IMR-90 (cell line): ENCODE measurements at regions not wholly inside any gene's neighbourhood (a gene's known extent, or its start where the extent isn't known, plus 50 kb on each side); places are given as distances from the start of the nearest gene placed in this dataset.

ENCODE experiments used
- ATAC-seq: fragments of 200-7000 bp; cut with Tn5 transposase; 2 replicates; pipeline ENCODE4 v1.9.1; 2020; ENCODE audit warnings: low read depth, mild to moderate bottlenecking, moderate library complexity
- BruUV-seq: library from RNA; stranded (reverse); fragments of 400-500 nt; replicated peaks from 2 replicates; lab custom pipeline; 2021; lab: Mats Ljungman, UMichigan
- CTCF ChIA-PET: fragments of 300-600 bp; formaldehyde crosslinking; extraction: SDS; loops from one replicate; lab custom pipeline; 2021; ENCODE audit warnings: antibody characterized with exemption; lab: Yijun Ruan, JAX
- POLR2A ChIA-PET: fragments of 300-600 bp; sonication (Branson Sonifier 250); formaldehyde crosslinking; loops from one replicate; lab custom pipeline; 2022; ENCODE audit warnings: antibody characterized with exemption; ENCODE audit not compliant: unreplicated experiment; lab: Charles Lee
- DNase-seq: peaks from one replicate; pipeline ENCODE4 v3.0.0; 2013
- H2AFZ ChIP-seq: replicated peaks from 2 replicates; pipeline ENCODE3; 2013; ENCODE audit warnings: low read length, mild to moderate bottlenecking; ENCODE audit not compliant: poor library complexity
- H2AK5ac ChIP-seq: 2 replicates; pipeline ENCODE4 v1.6.1; 2013; ENCODE audit warnings: low read depth, low read length, inconsistent platforms
- H2AK9ac ChIP-seq: replicated peaks from 2 replicates; pipeline ENCODE3; 2013; ENCODE audit warnings: mild to moderate bottlenecking, low read depth, low read length, moderate library complexity; ENCODE audit not compliant: poor library complexity
- H2BK120ac ChIP-seq: 2 replicates; pipeline ENCODE4 v1.6.1; 2013; ENCODE audit warnings: low read depth, low read length, inconsistent platforms
- H2BK15ac ChIP-seq: 3 replicates; pipeline ENCODE4 v1.6.1; 2013; ENCODE audit warnings: low read depth, low read length, inconsistent platforms
- H2BK20ac ChIP-seq: 2 replicates; pipeline ENCODE4 v1.6.1; 2013; ENCODE audit warnings: low read depth, mild to moderate bottlenecking, inconsistent platforms, low read length, moderate library complexity
- H2BK5ac ChIP-seq: 2 replicates; pipeline ENCODE4 v1.6.1; 2013; ENCODE audit warnings: mild to moderate bottlenecking, low read depth, low read length, inconsistent platforms; ENCODE audit not compliant: poor library complexity, severe bottlenecking
- H3K14ac ChIP-seq: replicated peaks from 2 replicates; pipeline ENCODE4 v1.6.1; 2013; ENCODE audit warnings: low read depth, low read length, inconsistent platforms
- H3K18ac ChIP-seq: 2 replicates; pipeline ENCODE4 v1.6.1; 2013; ENCODE audit warnings: low read depth, low read length, control low read depth
- H3K23ac ChIP-seq: 2 replicates; pipeline ENCODE4 v1.6.1; 2013; ENCODE audit warnings: low read depth, low read length, inconsistent platforms
- H3K27ac ChIP-seq: 2 replicates; pipeline ENCODE4 v1.5.1; 2013; ENCODE audit warnings: mild to moderate bottlenecking, control low read depth, low read length; ENCODE audit not compliant: insufficient read depth
- H3K27me3 ChIP-seq: 2 replicates; pipeline ENCODE4 v1.6.1; 2013; ENCODE audit warnings: low read length; ENCODE audit not compliant: control insufficient read depth, insufficient read depth
- H3K36me3 ChIP-seq: 2 replicates; pipeline ENCODE4 v1.6.1; 2013; ENCODE audit warnings: low read length, mixed read lengths; ENCODE audit not compliant: control insufficient read depth, insufficient read depth
- H3K4ac ChIP-seq: 2 replicates; pipeline ENCODE4 v1.6.1; 2013; ENCODE audit warnings: low read depth, low read length, inconsistent platforms
- H3K4me1 ChIP-seq: 2 replicates; pipeline ENCODE4 v1.6.1; 2013; ENCODE audit warnings: low read length, mixed read lengths; ENCODE audit not compliant: control insufficient read depth, insufficient read depth
- H3K4me2 ChIP-seq: 2 replicates; pipeline ENCODE4 v1.6.1; 2013; ENCODE audit warnings: low read depth, mild to moderate bottlenecking, control low read depth, low read length, moderate library complexity
- H3K4me3 ChIP-seq: 2 replicates; pipeline ENCODE4 v1.5.1; 2013; ENCODE audit warnings: low read depth, mild to moderate bottlenecking, control low read depth, low read length, moderate library complexity; ENCODE audit not compliant: insufficient read depth
- H3K56ac ChIP-seq: 2 replicates; pipeline ENCODE4 v1.6.1; 2013; ENCODE audit warnings: low read length, inconsistent platforms; ENCODE audit not compliant: insufficient read depth; ENCODE audit errors: extremely low read depth
- H3K79me1 ChIP-seq, 2 experiments: 2 replicates each; pipeline ENCODE4 v1.6.1; 2013; ENCODE audit warnings: low read length in 2 of 2, inconsistent platforms in 1 of 2, low read depth in 1 of 2
- H3K9ac ChIP-seq: 2 replicates; pipeline ENCODE4 v1.6.1; 2013; ENCODE audit warnings: low read depth, low read length, control low read depth
- H3K9me1 ChIP-seq: 2 replicates; pipeline ENCODE4 v1.6.1; 2013; ENCODE audit warnings: low read length, inconsistent platforms; ENCODE audit not compliant: insufficient read depth
- H3K9me3 ChIP-seq: 2 replicates; pipeline ENCODE4 v1.6.1; 2013; ENCODE audit warnings: low read length; ENCODE audit not compliant: control insufficient read depth, insufficient read depth
- H4K20me1 ChIP-seq: 2 replicates; pipeline ENCODE4 v1.6.1; 2013; ENCODE audit warnings: low read length, inconsistent platforms; ENCODE audit not compliant: insufficient read depth
- H4K5ac ChIP-seq: 2 replicates; pipeline ENCODE4 v1.6.1; 2013; ENCODE audit warnings: mild to moderate bottlenecking, low read depth, low read length, control low read depth
- H4K8ac ChIP-seq, 2 experiments: 2 replicates each; pipeline ENCODE4 v1.6.1; 2013; ENCODE audit warnings: low read depth in 2 of 2, low read length in 2 of 2, control low read depth in 1 of 2, inconsistent platforms in 1 of 2
- H4K91ac ChIP-seq: 2 replicates; pipeline ENCODE4 v1.6.1; 2013; ENCODE audit warnings: low read depth, low read length, inconsistent platforms; ENCODE audit not compliant: insufficient read depth
- CTCF ChIP-seq: conservative IDR thresholded peaks from 2 replicates; pipeline ENCODE4 v1.5.1; 2012; ENCODE audit warnings: mild to moderate bottlenecking, low read depth, low read length, improper control_type of control experiment
- MAFK ChIP-seq: IDR thresholded peaks from 2 replicates; pipeline ENCODE4 v1.6.1; 2012; ENCODE audit warnings: low read depth, low read length, improper control_type of control experiment
- whole genome bisulfite sequencing, 2 experiments: methylation state at CpG; one replicate each; pipeline versions ENCODE4 v1.1.5 to v1.1.7; 2013; ENCODE audit warnings: missing lambda C conversion rate in 2 of 2; ENCODE audit not compliant: insufficient read length in 1 of 2; ENCODE audit errors: extremely low coverage in 2 of 2; 5-methylcytosine and 5-hydroxymethylcytosine counted together
- dilution Hi-C: fragments of 300-500 bp; cut with HindIII; formaldehyde crosslinking; loops from one replicate; pipeline ENCODE4 v1.14.3; 2018; ENCODE audit warnings: low sequenced_read_pairs; ENCODE audit not compliant: unreplicated experiment
- in situ Hi-C: fragments of 300-500 bp; cut with MboI; formaldehyde crosslinking; loops from 3 replicates; pipeline ENCODE4 v1.14.3; 2019; ENCODE audit warnings: low sequenced_read_pairs, inconsistent platforms, mixed read lengths
- intact Hi-C: fragments of 100-400 bp; cut with micrococcal nuclease; formaldehyde crosslinking; loops from 2 replicates; pipeline ENCODE4 v1.10.0; 2022

- ChIA-PET CTCF (interaction anchor here (0.5 kb wide), 1 partner anchor 201 kb away, joined by 4 read pairs; no protein-coding TSS in a partner anchor), POLR2A (no interaction called here)
- H3K56ac ChIP-seq = no peak overlapping the region
- no CpG with 5 or more reads among the region's 14 CpGs for WGBS, 2 experiments
- H3K23ac ChIP-seq = no peak overlapping the region
- DNase-seq = peak; percentile 72
- H4K8ac ChIP-seq = no peak overlapping the region
- peak overlapping the region; percentile 75 for H2AFZ ChIP-seq
- H2AK5ac ChIP-seq = peak overlapping the region; percentile 67; the same call in 1 of the 2 replicates
- H4K91ac ChIP-seq = no peak overlapping the region; the same call in 1 of the 2 replicates
- BruUV-seq = no TSS peak
- H3K4me3 ChIP-seq = no peak overlapping the region
- dilution Hi-C loops (no loop called here), intact Hi-C loops (no loop called here), in situ Hi-C loops (no loop called here)
- ATAC-seq = peak; percentile 44
- H3K4ac ChIP-seq = no peak overlapping the region
- H4K5ac ChIP-seq = no peak overlapping the region
- peaks cover 7% of the 10 kb centered on the region; the same call in 1 of the 2 replicates for H3K4me1 ChIP-seq
- H2AK9ac ChIP-seq = peak overlapping the region; percentile 29
- H3K9me1 ChIP-seq = 0 out of 2 replicates have a peak, but pooled peaks cover 5% of the 10 kb centered on the region
- no peak overlapping the region for H2BK20ac ChIP-seq
- H3K18ac ChIP-seq = no peak overlapping the region
- H2BK120ac ChIP-seq = peak overlapping the region; percentile 54; the same call in 1 of the 2 replicates
- peak overlapping the region; percentile 4; the same call in 1 of the 2 replicates for H3K4me2 ChIP-seq
- H3K9me3 ChIP-seq = no peaks in the 10 kb centered on the region
- H3K36me3 ChIP-seq = no peaks in the 10 kb centered on the region
- H3K14ac ChIP-seq = no peak overlapping the region
- H2BK5ac ChIP-seq = no peak overlapping the region
- H3K79me1 ChIP-seq = no peaks in the 10 kb centered on the region
- no peak overlapping the region for H3K9ac ChIP-seq
- no peaks in the 10 kb centered on the region for H4K20me1 ChIP-seq
- H2BK15ac ChIP-seq = no peak overlapping the region
- no peaks in the 10 kb centered on the region for H3K27me3 ChIP-seq
- 0 out of 2 replicates have a peak, but pooled peaks have one; percentile 3 for TF ChIP-seq CTCF
- no peak for TF ChIP-seq MAFK
- H3K27ac ChIP-seq = no peak overlapping the region
Observed at GRCh38 chr10:7085913-7086589, 324.8 kb downstream of the SFMBT2 start.
